Stimulated activated CD8-positive, alpha-beta memory T cell treated with anti-CD3 and anti-CD28 coated beads, Interleukin-4, amount 100 ng/mL, for 24 hours (primary cell): ENCODE measurements at regions not wholly inside any gene's neighbourhood (a gene's known extent, or its start where the extent isn't known, plus 50 kb on each side); places are given as distances from the start of the nearest gene placed in this dataset.

Source experiments
- DNase-seq: peaks from one replicate; pipeline ENCODE4 v3.0.0-alpha.2; 2020; ENCODE audit warnings: low read depth

DNA sequence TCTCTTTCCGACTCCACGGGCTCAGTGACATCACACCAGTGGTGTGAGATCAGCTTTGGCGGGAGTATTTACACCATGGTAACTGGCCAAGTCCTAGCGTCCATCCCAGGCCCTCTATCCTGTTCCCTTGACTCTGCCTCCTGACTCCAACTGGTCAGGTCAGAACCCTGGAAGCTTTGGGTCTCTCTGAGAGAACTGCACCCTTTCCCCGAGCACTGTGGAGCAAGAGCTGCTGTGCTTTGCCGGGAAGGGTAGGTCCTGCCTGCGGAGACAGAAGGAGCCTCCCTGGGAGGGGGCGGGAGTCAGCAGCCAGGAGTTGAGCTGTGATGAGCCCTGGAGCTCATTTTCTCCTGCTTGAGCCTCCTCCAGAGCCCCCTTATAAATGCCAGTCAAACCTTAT, 212.1 kb upstream of the TNRC6C start:
- DNase-seq = no peak

DNA sequence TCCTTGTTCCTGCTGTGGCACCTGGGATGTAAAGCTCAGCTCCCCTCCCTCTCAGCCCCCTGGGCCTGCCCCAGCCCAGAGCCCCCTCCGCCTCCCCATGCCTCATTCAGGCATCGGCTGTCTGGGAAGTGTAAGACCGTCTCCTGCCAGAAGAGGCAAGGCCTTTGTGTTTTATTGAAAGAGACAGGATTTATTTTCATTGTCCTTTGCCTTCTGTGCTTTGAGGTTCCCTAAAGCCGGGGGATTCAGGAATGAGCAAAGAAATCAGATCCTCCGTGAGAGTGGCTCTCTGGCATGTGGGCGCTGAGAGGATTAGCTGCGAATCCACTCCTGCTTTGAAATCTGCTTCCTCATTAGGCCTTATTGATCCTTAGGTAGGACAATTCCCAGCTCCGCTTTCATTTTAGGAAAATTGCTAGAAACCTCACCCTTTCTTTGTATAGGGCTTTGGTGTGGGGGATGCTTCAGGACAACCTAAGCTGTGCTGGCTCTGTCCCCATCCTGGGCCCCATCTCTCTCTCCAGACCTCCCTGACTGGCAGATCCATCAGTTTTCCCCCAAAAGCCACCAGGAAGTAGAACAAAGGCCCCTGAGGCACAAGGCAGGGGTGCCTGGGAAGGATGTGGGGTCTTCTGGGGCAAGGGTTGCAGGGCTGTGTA, 211.5 kb upstream of the TNRC6C start:
- DNase-seq = no peak

DNA sequence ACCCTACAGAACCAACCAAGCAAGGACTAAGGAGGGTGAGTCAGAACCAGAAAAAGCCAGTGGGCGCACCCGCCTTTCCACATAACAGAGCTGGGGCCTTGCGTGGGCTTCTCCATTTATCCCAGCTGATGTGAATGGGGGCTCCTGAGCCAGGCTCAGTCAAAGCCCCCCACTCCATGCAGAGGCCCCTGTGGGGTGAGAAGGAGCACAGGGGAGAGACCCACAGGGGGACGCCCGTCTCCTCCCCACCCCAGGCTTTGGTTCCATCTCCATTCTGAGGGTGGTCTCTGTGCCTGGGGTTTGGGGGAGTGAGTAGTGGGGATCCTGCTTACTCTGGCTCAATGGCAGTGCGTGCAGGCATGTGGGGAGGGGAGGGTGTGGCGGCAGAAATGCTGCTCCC, 210.1 kb upstream of the TNRC6C start:
- DNase-seq = no peak

DNA sequence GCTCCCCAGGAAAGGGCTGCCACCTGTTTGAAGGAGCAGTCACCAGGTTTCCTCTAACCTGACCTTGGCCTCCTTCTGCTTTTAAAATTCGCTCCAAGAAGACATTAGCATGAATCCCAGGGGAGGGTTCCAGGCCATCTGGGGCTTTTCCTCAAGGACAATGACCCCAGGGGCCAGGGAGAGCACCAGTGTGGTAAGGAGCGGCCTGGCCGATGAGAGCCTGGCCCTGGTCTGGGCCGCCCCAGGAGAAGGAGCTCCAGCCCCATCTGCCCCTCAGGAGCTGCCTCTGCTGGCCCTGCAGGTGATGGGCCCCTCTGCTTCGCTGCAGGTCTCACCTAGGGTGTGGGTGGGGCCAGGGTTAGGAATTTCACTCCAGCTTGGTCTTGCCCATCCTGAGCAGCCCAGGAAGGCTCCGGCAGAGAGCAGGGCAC, 209.2 kb upstream of the TNRC6C start:
- no peak for DNase-seq

DNA sequence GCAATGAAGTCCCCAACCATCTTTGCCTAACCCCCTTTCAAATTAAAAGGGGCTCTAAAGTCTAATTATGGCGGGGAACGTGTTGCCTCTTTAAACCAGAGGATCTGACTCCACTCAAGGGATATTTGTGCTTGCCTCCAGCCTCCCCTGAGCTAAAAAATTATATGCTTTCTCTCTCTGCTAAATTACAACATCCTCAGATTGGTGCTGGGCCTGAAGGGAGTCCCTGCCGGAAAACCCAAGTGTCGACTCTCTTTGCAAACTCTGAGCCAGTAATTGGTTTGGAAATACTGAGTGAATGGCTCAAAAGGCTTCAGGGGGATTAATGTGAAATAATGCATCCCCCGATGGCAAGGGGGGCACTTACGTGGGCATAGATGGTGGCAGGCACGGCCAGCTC, 208.5 kb upstream of the TNRC6C start:
- DNase-seq = no peak

DNA sequence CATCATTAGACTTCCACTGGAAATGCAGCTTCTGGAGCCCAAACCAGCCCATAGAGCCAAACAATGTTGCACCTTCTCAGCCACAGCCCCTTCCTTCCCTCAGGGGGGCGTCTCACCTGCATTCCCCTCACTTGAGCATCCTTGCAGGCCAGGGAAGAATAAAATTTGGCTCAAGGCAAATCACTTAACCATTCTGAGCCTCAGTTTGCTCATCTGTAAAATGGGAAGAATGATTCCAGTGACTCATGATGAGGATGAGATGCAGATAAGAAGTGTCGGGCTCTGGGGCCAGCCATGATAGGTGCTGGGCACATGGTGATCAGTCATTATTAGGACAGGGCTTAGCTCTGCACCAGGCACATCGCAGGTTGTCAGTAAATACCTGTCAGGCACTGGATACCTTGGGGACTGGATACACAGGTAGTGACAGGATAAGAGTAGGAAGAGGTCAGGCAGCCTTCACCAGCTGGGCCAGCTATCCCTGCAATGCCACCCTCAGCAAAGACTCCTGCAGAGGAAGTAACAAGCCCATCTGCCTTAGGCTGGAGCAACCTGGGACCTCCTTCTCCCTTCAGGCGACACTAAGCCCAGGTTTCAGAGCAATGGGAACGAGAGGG, 208.0 kb upstream of the TNRC6C start:
- DNase-seq = no peak

DNA sequence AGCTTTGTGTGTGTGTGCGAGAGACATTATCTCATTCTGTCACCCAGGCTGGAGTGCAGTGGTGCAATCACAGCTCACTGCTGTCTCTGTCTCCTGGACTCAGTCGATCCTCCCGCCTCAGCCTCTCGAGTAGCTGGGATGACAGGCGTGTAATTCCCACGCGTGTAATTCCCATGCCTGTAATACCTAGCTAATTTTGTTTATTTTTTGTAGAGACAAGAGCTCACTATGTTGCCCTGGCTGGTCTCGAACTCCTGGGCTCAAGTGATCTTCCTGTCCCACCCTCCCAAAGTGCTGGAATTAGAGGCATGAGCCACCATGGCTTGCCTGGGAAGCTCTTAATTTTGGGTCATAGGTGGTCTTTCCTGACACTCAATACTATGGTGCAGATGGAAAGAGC, 205.3 kb upstream of the TNRC6C start:
- no peak for DNase-seq

DNA sequence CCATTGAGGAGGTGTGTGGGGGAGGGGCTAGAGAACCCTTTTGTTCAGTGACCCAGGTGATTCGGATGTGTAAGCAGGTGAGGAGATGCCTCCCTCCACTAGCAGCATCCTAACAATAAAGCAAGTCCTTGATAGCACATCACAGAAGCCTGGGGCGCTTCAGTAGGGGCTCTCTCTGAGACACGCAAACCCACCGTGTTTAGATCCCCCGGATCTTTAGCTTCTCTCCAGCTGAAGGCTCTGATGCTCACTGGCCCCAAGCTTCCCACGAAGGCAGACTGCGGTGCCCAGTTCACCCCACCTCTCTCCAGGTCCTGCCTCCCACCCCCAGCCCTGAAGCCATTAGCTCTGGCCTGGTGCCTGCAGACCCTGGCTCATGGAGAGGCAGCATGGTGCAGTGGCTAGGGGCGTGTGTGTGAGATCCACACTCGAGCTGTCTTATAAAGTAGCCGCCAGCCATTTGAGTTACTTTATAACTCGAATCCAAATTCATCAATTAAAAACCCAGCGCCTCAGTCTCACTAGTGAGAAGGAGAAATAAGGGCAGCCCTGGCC, 204.7 kb upstream of the TNRC6C start:
- no peak for DNase-seq

DNA sequence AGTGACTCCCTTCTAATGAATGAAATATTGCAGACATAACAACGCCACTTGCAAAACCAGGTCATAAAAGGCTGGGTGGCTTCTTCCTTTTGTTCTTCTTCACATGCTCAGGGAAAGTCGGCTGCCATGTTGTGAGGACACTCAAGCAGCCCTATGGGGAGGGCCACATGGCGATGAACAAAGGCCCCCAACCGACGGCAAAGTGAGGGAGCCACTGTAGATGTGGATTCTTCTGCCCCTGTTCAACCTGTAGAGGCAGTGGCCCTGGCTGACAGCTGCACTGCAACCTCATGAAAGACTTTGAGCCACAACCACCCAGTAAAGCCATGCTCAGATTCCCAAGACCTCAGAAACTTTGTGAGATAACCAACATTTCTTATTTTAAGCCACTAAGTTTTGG, 203.5 kb upstream of the TNRC6C start:
- no peak for DNase-seq

DNA sequence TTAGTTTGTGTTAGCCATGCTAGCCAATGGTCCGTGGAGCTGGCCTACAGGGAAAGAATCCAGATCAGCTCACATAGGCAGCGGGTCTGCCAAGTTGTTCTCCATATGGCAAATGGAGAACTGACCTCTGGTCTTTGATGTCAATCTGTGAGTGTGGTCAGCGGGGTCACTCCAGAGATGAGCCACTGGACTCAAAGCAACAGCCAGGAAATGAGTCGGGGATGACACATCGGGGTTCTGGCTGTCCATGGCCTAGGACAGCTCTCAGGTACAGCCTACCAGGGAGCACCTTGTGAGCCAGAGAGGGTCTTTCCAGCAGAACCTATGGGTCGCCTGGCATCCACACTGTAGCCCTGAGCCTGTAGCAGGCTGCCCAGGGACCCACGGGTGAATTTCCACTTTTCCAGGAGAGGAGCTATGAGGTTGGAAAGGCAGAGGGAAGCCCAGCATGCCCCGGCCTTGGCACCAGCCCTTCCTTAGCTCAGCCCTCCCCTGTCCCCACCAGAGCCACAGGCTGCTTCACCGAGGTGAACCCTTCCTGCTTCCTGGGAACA, 203.0 kb upstream of the TNRC6C start:
- DNase-seq = no peak

DNA sequence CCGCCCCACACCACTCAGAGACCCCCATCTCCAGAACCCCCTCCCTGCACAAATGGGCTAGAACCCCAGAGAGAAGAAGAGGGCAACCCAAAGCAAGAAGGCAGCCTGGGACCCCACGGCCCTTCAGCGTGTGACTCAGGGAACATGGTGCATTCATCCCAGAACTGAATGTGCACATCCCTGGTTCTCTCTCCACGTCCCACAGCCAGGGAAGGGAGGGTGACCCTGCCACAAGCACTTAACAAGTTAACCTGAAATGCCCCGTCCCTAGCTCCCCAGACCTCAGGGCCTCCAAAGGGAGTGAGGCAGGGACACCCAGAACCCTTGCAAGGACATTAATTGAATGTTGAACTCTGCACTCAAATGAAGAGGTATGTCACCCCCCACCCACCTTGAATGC, 202.5 kb upstream of the TNRC6C start:
- DNase-seq = no peak

DNA sequence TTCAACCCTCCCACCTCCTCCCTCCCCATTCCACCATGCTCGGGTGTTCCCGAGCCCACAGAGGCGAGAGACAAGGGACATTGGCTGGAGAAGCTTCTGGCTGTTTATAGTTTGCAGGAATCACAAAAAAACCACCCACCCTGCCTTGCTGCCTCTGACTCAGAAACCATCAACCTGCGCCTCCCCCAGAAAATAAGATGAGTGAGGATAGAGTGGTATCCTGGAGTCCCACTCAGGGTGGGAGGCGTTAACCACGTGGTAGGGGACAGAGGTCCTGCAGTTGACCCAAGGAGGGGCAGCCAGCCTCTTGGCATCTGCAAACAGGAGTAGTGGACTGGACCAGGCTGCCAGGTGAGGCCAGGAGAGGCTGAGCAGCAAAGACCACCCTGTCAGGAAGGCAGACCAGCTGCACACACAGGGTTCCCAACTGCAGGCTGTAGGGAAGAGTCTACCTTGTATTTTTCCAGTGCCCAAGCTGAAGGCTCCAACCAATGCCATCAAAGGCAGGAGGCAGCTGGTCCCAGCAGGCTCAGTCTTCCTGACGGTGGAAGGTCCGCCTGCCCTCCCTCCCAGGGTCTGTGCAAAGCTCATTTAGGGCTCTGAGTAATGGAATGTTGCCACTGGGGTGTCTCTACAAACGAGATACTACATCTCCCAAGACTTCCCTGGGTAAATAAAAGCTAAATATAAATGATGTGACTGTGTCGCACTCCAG, 201.5 kb upstream of the TNRC6C start:
- no peak for DNase-seq

DNA sequence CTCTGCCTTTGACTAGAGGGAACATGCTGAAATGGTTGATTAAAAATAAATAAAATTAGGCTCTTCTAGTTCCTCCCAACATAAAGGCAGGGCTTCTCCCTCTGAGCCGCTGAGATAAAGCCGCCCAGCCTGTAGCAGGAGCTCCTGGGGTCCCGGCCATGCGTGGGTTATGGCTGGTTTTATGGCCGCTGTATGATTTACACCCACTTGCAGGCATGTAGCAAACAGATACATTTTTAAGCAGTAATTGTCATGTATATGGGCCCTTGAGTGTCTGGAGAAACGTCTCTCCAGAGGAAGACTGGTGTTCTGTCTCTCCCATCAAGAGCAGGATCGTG, 201.0 kb upstream of the TNRC6C start:
- DNase-seq = no peak

DNA sequence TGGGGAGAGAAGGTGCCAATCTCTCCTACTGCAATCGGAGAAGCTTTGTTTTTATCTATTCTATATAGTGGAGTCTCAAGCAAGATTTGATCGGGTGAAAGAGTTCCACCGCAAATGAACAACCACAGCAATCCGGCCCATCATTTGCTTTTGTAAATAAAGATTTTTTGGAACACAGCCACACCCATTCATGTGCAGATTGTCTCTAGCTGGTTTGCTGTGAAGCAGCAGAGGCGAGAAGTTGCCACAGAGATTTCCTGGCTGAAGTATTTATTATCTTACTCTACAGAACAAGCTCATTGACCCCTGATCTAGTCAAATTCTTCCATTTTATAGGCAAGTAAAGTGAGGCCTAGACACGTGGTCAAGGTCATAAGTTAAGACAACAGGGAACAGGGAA, 195.5 kb upstream of the TNRC6C start:
- DNase-seq = no peak

DNA sequence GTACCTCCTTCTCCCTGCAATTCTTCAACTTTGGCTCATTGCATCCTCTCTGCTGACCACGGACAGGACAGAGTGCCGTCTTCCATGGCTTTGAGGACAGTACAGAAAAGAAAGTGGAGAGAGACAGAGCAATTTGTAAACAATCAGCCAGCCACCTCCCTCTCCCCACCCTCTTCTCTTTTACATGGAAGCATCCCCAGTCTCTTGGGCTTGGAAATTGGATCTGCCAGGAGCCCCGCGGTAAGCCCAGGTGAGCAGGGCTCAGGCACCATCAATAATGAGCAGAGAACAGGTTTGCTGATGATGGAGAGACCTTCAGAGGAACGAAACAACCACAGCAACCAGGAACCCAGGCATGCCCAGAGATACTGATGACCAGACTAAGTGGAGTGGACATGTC, 194.9 kb upstream of the TNRC6C start:
- DNase-seq = no peak

DNA sequence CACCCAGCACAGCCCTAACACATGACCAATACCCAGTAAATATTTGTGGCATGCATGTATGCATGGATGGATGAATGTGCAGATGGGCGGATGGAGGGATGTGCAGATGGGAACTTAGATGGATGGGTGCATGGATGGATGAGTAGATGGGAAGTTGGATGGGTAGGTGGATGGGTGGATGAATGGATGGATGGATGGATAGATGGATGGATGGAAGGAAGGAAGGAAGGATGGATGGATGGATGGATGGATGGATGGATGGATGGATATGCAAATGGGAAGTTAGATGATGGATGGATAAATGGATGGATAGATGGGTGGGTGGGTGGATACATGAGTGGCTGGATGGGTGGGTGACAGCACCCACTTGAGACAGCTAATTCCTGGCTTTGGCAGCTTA, 193.2 kb upstream of the TNRC6C start:
- no peak for DNase-seq

DNA sequence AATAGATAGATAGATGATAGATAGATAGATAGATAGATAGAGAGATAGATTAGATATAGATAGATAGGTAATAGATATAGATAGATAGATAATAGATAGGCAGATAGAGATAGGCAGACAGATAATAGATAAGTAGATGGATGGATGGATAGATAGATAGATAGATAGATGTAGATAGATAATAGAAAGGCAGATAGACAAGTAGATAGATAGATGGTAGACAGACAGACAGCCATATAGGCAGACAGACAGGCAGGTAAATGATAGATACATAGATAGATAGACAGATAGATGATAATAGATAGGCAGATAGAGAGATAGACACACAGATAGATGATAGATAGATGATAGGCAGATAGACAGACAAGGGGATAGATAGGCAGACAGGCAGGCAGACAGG, 191.4 kb upstream of the TNRC6C start:
- no peak for DNase-seq

DNA sequence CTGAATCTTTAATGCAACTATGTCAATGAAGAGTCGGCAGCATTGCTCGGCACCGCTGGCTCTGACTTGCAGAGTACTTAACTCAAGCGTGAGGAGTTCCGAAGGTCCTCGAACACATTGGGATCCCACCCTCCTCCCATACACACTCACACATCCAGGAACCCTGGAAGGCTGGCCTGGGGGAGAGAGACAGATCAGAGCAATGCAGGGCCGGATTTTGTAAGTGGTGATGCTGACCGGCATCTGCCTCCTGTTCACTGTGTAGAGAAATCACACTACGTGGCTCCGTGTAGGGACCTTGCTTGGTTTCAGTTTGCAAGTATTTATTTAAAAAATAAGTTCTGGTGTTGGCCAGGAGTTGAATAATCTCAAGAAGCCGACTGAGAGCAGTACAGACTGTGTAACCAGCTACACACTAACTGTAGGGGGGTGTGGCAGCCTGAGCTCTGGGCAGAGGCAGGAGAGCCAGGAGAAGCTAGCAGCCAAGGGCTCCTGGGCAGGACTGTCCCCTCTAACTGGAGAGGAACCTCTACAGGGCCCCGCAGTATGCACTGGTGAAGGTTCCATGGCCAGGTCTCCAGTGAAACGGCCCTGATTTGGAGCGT, 190.2 kb upstream of the TNRC6C start:
- DNase-seq = no peak

DNA sequence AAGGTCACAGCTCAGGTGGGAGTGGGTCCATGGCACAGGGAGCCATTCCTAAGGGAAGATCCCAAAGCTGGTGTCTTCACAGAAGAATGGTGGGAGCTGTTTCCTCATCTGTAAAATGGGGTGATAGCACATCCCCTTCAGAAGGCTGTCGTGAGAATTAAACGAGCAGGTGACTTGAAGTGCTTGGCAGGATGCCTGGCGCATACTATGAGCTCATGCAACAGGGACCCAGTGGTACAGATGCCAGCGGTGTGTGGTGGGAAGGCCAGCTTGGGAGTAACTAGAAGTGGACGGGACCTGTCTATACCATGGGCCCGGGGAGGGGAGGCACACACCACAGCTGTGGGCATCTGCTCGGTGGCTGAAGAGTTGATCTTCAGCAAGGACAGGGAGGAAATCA, 189.3 kb upstream of the TNRC6C start:
- no peak for DNase-seq

DNA sequence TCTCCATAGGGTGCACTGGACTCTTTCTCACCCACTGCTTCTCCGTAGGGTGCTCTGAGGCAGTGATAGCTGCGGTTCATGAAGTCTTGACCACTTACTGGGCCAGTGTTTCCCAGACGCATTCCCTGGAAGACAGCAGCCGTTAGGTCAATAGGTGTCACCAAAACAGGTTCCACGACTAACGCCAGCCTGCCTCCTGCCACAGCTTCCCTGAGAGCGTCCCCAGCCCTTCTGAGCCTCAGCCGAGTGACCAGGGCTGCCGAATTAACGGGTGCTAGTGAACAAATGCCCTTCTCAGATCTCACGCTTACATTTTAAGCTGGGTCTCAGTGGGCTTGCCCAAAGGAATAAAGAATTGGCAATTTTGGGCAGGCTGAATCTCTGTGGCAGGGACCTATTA, 188.7 kb upstream of the TNRC6C start:
- no peak for DNase-seq

DNA sequence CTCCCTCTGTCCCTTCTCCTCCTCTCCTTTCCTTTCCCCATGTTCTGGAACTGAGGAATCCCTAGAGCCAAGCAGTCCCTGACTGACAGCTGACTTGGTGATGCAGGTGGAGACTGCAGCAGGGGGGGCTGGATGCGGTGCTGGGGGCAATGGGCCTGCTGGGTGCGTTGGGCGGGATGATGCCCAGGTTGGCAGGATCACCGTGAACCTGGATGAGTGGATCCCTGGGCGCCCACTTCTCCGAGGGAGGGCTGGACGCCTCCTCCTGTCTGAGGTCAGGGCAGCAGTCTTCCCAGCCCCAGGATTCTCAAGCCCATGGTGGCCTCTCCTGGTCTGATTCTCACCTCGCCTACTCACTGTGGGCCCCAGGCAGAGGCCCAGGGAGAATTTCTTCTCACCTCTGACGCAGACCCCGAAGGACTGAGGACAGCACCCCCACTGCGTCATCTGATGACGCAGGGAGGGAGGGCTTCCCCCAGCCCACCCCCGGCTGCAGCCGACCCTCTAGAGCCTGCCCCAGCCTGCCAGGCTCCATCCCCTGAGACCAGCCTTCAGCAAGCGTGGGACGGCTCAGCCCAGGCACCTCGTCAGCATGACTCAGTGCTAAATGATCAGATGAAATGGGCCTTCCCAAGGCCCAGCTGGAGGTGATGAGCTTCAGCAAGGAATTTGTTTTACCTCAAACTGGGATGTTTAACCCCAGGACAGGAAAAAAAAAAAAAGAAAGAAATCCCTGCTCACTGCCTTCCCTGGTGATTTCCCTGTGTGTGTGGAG, 188.0 kb upstream of the TNRC6C start:
- DNase-seq = no peak

DNA sequence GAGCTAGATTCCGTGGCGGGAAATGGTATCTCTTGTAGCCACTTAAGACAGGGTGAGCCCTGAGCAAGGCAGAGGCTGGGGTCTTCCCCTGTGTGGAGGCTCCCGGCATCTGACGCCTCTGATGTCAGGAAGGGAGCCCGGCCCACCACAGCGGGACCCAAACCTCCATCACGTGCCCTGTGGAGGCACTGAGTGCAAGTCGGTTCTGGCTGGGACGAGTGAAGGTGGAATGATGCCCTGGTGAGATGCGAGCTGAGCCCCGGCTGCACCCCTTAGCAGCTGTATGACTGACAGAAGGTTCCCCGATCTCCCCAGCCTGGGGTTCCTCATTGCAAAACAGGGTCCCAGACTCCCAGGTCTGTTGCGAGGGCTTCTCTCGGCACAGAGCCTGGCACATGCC, 187.4 kb upstream of the TNRC6C start:
- no peak for DNase-seq
